ENCODE measurements at regions not wholly inside any gene's neighbourhood (a gene's known extent, or its start where the extent isn't known, plus 50 kb on each side); places are given as distances from the start of the nearest gene placed in this dataset.

- intact Hi-C loops (cut with micrococcal nuclease; ENCODE audit: unreplicated experiment), result no loop called here
- Histone ChIP-seq H3K4me3 (ENCODE audit: low read depth, low read length, poor library complexity, severe bottlenecking) (no peak overlapping the region), H3K4me1 (ENCODE audit: insufficient read depth, low read length, poor library complexity, severe bottlenecking) (no peaks in the 10 kb centered on the region), H3K36me3 (ENCODE audit: insufficient read depth, low read length, poor library complexity, severe bottlenecking) (no peaks in the 10 kb centered on the region), H3K27me3 (replicated peaks; ENCODE audit: insufficient read depth, low read depth, low read length, poor library complexity) (no peaks in the 10 kb centered on the region), H3K27ac (ENCODE audit: low read depth, low read length, poor library complexity, severe bottlenecking) (no peak overlapping the region), H3K9me3 (ENCODE audit: low read depth, low read length, poor library complexity, severe bottlenecking) (no peaks in the 10 kb centered on the region)
- DNase-seq (ENCODE audit: low spot score), result no peak
- CTCF ChIA-PET, result no interaction called here
- BruUV-seq (replicated peaks), result no TSS peak
- TF ChIP-seq EZH2 (IDR thresholded peaks at IDR 0.05; ENCODE audit: borderline replicate concordance, low read depth, low read length, poor library complexity, severe bottlenecking) (no peak), CTCF (conservative IDR thresholded peaks at IDR 0.05; ENCODE audit: low read depth, low read length) (no peak)
- POLR2A ChIA-PET (ENCODE audit: low non-redundant PET), result no interaction called here
Observed at GRCh38 chr3:70780790-70781189, 468.4 kb upstream of the MDFIC2 start.

GRCh38 chr3:70779296-70779695, 466.9 kb upstream of the MDFIC2 start:
- no peak overlapping the region for H3K4me3 ChIP-seq (ENCODE audit: low read depth, low read length, poor library complexity, severe bottlenecking)
- TF ChIP-seq EZH2 (IDR thresholded peaks at IDR 0.05; ENCODE audit: borderline replicate concordance, low read depth, low read length, poor library complexity, severe bottlenecking) (no peak), CTCF (conservative IDR thresholded peaks at IDR 0.05; ENCODE audit: low read depth, low read length) (no peak)
- ChIA-PET CTCF (no interaction called here), POLR2A (ENCODE audit: low non-redundant PET) (no interaction called here)
- no peak for DNase-seq (ENCODE audit: low spot score)
- no peak overlapping the region for H3K27ac ChIP-seq (ENCODE audit: low read depth, low read length, poor library complexity, severe bottlenecking)
- no peaks in the 10 kb centered on the region for H3K36me3 ChIP-seq (ENCODE audit: insufficient read depth, low read length, poor library complexity, severe bottlenecking)
- no peaks in the 10 kb centered on the region for H3K4me1 ChIP-seq (ENCODE audit: insufficient read depth, low read length, poor library complexity, severe bottlenecking)
- no TSS peak for BruUV-seq (replicated peaks)
- intact Hi-C loops (cut with micrococcal nuclease; ENCODE audit: unreplicated experiment), result no loop called here
- no peaks in the 10 kb centered on the region for H3K9me3 ChIP-seq (ENCODE audit: low read depth, low read length, poor library complexity, severe bottlenecking)
- no peaks in the 10 kb centered on the region for H3K27me3 ChIP-seq (replicated peaks; ENCODE audit: insufficient read depth, low read depth, low read length, poor library complexity)

GRCh38 chr3:70776081-70776480, 463.6 kb upstream of the MDFIC2 start:
- intact Hi-C loops (cut with micrococcal nuclease; ENCODE audit: unreplicated experiment), result no loop called here
- no TSS peak for BruUV-seq (replicated peaks)

More at GRCh38 chr3:70776081-70776480, 463.6 kb upstream of the MDFIC2 start:
- no peak overlapping the region for H3K27ac ChIP-seq (ENCODE audit: low read depth, low read length, poor library complexity, severe bottlenecking)
- TF ChIP-seq EZH2 (IDR thresholded peaks at IDR 0.05; ENCODE audit: borderline replicate concordance, low read depth, low read length, poor library complexity, severe bottlenecking) (no peak), CTCF (conservative IDR thresholded peaks at IDR 0.05; ENCODE audit: low read depth, low read length) (no peak)
- no peaks in the 10 kb centered on the region for H3K9me3 ChIP-seq (ENCODE audit: low read depth, low read length, poor library complexity, severe bottlenecking)
- H3K4me3 ChIP-seq (ENCODE audit: low read depth, low read length, poor library complexity, severe bottlenecking), result no peak overlapping the region
- H3K4me1 ChIP-seq (ENCODE audit: insufficient read depth, low read length, poor library complexity, severe bottlenecking), result no peaks in the 10 kb centered on the region
- CTCF ChIA-PET, result no interaction called here
- no peak for DNase-seq (ENCODE audit: low spot score)
- no peaks in the 10 kb centered on the region for H3K27me3 ChIP-seq (replicated peaks; ENCODE audit: insufficient read depth, low read depth, low read length, poor library complexity)
- no peaks in the 10 kb centered on the region for H3K36me3 ChIP-seq (ENCODE audit: insufficient read depth, low read length, poor library complexity, severe bottlenecking)
- POLR2A ChIA-PET (ENCODE audit: low non-redundant PET), result no interaction called here
